ENCODE measurements at regions not wholly inside any gene's neighbourhood (a gene's known extent, or its start where the extent isn't known, plus 50 kb on each side); places are given as distances from the start of the nearest gene placed in this dataset.

- Histone ChIP-seq H3K4me1 (peaks cover 0 to 5% of the 10 kb centered on the region in 2 donors), H3K27me3 (no peaks in the 10 kb centered on the region), H3K36me3 (no peaks in the 10 kb centered on the region), H3K27ac (peak overlapping the region in 1 of 2 donors; percentile 66), H3K9me3 (peaks cover 0 to 7% of the 10 kb centered on the region in 2 donors), H3K4me3 (no peak overlapping the region)
- DNase-seq: peak in 1 of 4 donors; percentile 22
- intact Hi-C loops (cut with DNase I): no loop called here
- no peak for TF ChIP-seq CTCF (IDR thresholded peaks at IDR 0.05)
- ATAC-seq: no peak
Observed at GRCh38 chr9:31334837-31335528, 1049.5 kb upstream of the ACO1 start.

GRCh38 chr9:31335529-31336234 is 1048.8 kb upstream of the ACO1 start:
- TF ChIP-seq CTCF (IDR thresholded peaks at IDR 0.05): no peak
- intact Hi-C loops (cut with DNase I): no loop called here
- H3K36me3 ChIP-seq: no peaks in the 10 kb centered on the region
- no peaks in the 10 kb centered on the region for H3K27me3 ChIP-seq
- ATAC-seq: no peak
- peaks cover 0 to 5% of the 10 kb centered on the region in 2 donors for H3K4me1 ChIP-seq
- peak overlapping the region in 1 of 2 donors; percentile 66 for H3K27ac ChIP-seq
- peak in 1 of 4 donors; percentile 33 for DNase-seq
- no peak overlapping the region for H3K4me3 ChIP-seq
- H3K9me3 ChIP-seq: peaks cover 0 to 7% of the 10 kb centered on the region in 2 donors

GRCh38 chr9:31336386-31336785 is 1048.1 kb upstream of the ACO1 start:
- Histone ChIP-seq H3K27me3 (no peaks in the 10 kb centered on the region), H3K27ac (peak overlapping the region in 1 of 2 donors; percentile 66), H3K9me3 (peaks cover 0 to 7% of the 10 kb centered on the region in 2 donors), H3K36me3 (no peaks in the 10 kb centered on the region), H3K4me3 (no peak overlapping the region), H3K4me1 (peaks cover 0 to 5% of the 10 kb centered on the region in 2 donors)
- intact Hi-C loops (cut with DNase I): no loop called here
- DNase-seq: peak in 1 of 4 donors; percentile 34
- ATAC-seq: no peak
- TF ChIP-seq CTCF (IDR thresholded peaks at IDR 0.05): no peak

- H3K9me3 ChIP-seq: peaks cover 0 to 7% of the 10 kb centered on the region in 2 donors
- peak overlapping the region in 1 of 2 donors; percentile 66 for H3K27ac ChIP-seq
- no peaks in the 10 kb centered on the region for H3K27me3 ChIP-seq
- intact Hi-C loops (cut with DNase I): no loop called here
- H3K4me1 ChIP-seq: peaks cover 0 to 5% of the 10 kb centered on the region in 2 donors
- TF ChIP-seq CTCF (IDR thresholded peaks at IDR 0.05): no peak
- ATAC-seq (no peak), DNase-seq (no peak)
- H3K4me3 ChIP-seq: no peak overlapping the region
- H3K36me3 ChIP-seq: no peaks in the 10 kb centered on the region
Observed at GRCh38 chr9:31336841-31337240, 1047.6 kb upstream of the ACO1 start.

- Histone ChIP-seq H3K4me1 (peaks cover 5 to 8% of the 10 kb centered on the region in 2 donors), H3K4me3 (no peak overlapping the region), H3K9me3 (peaks cover 0 to 4% of the 10 kb centered on the region in 2 donors), H3K36me3 (no peaks in the 10 kb centered on the region), H3K27ac (peak overlapping the region; percentile 46 to 59), H3K27me3 (no peaks in the 10 kb centered on the region)
- TF ChIP-seq CTCF (IDR thresholded peaks at IDR 0.05): no peak
- ATAC-seq (peak; percentile 75), DNase-seq (peak in 2 of 4 donors; percentile 36 to 51)
- intact Hi-C loops (cut with DNase I): no loop called here
Observed at GRCh38 chr9:31347082-31347617, 1037.3 kb upstream of the ACO1 start.
